CD14-positive monocyte (primary cell): ENCODE measurements at regions not wholly inside any gene's neighbourhood (a gene's known extent, or its start where the extent isn't known, plus 50 kb on each side); places are given as distances from the start of the nearest gene placed in this dataset.

ENCODE experiments used
- DNase-seq, 3 donors: peaks; one replicate each; pipeline ENCODE4 v3.0.0-alpha.2; 2011 to 2022
- H2AFZ ChIP-seq: 2 replicates; pipeline ENCODE4 v1.6.0; 2012; ENCODE audit warnings: mild to moderate bottlenecking, low read depth, low read length, inconsistent platforms; ENCODE audit not compliant: insufficient read depth, poor library complexity, severe bottlenecking
- H3K27ac ChIP-seq, 2 donors: 1 replicate in 1 of 2; 2 replicates in 1 of 2; pipeline ENCODE4 v1.5.1; 2012 to 2013; ENCODE audit warnings: low read length in 2 of 2, control low read depth in 1 of 2, inconsistent platforms in 1 of 2, low read depth in 1 of 2, mild to moderate bottlenecking in 1 of 2
- H3K27me3 ChIP-seq, 2 donors: one replicate each; pipeline versions ENCODE4 v1.6.0 to v1.6.1; 2011 to 2013; ENCODE audit warnings: low read length in 2 of 2; ENCODE audit not compliant: control insufficient read depth in 2 of 2, insufficient read depth in 2 of 2
- H3K36me3 ChIP-seq, 2 donors: replicated peaks in 1 of 2; 1 replicate in 1 of 2; 2 replicates in 1 of 2; pipeline versions ENCODE4 v1.5.1 to v1.6.1; 2012 to 2013; ENCODE audit warnings: low read length in 2 of 2, control low read depth in 1 of 2, inconsistent platforms in 1 of 2, mild to moderate bottlenecking in 1 of 2; ENCODE audit not compliant: insufficient read depth in 2 of 2, control insufficient read depth in 1 of 2
- H3K4me1 ChIP-seq, 2 donors: 1 replicate in 1 of 2; 2 replicates in 1 of 2; pipeline versions ENCODE4 v1.5.1 to v1.6.1; 2012 to 2013; ENCODE audit warnings: low read length in 2 of 2, control low read depth in 1 of 2, inconsistent platforms in 1 of 2, mild to moderate bottlenecking in 1 of 2, moderate library complexity in 1 of 2; ENCODE audit not compliant: insufficient read depth in 2 of 2, control insufficient read depth in 1 of 2
- H3K4me2 ChIP-seq: replicated peaks from 2 replicates; pipeline ENCODE3; 2012; ENCODE audit warnings: low read length, moderate library complexity, mild to moderate bottlenecking; ENCODE audit not compliant: poor library complexity, severe bottlenecking; ENCODE audit errors: extremely low read depth
- H3K4me3 ChIP-seq, 3 experiments: fragments of 200-600 bp in 1 of 3; sonication (generic) in 1 of 3; replicated peaks in 1 of 3; 1 replicate in 2 of 3; 2 replicates in 1 of 3; pipeline ENCODE4 v1.5.1; 2011 to 2013; ENCODE audit warnings: low read length in 3 of 3, mild to moderate bottlenecking in 3 of 3, control low read depth in 2 of 3, low read depth in 2 of 3, inconsistent platforms in 1 of 3, moderate library complexity in 1 of 3
- H3K79me2 ChIP-seq: 2 replicates; pipeline ENCODE4 v1.6.0; 2012; ENCODE audit warnings: mild to moderate bottlenecking, control low read depth, inconsistent platforms, low read length, moderate library complexity; ENCODE audit not compliant: insufficient read depth
- H3K9ac ChIP-seq: 2 replicates; pipeline ENCODE4 v1.6.0; 2017; ENCODE audit warnings: low read length, mild to moderate bottlenecking; ENCODE audit not compliant: insufficient read depth, poor library complexity, severe bottlenecking
- H3K9me3 ChIP-seq, 2 donors: replicated peaks in 1 of 2; 1 replicate in 1 of 2; 2 replicates in 1 of 2; pipeline versions ENCODE4 v1.5.1 to v1.6.1; 2012 to 2013; ENCODE audit warnings: low read length in 2 of 2, control low read depth in 1 of 2; ENCODE audit not compliant: control insufficient read depth in 1 of 2, insufficient read depth in 1 of 2
- H4K20me1 ChIP-seq: 2 replicates; pipeline ENCODE4 v1.6.0; 2012; ENCODE audit warnings: mild to moderate bottlenecking, low read length, control low read depth, moderate library complexity; ENCODE audit not compliant: insufficient read depth
- H3K27ac Mint-ChIP-seq, 7 donors: one replicate each; pipeline ENCODE4 v1.8.0; 2020; ENCODE audit warnings: mild to moderate bottlenecking in 7 of 7, mixed read lengths in 7 of 7, moderate library complexity in 6 of 7, inconsistent platforms in 2 of 7
- H3K27me3 Mint-ChIP-seq, 3 donors: one replicate each; pipeline ENCODE4 v1.8.0; 2021 to 2022; ENCODE audit warnings: low read depth in 3 of 3, mild to moderate bottlenecking in 3 of 3, mixed read lengths in 3 of 3, moderate library complexity in 3 of 3, inconsistent platforms in 1 of 3
- H3K36me3 Mint-ChIP-seq, 2 donors: one replicate each; pipeline ENCODE4 v1.8.0; 2020; ENCODE audit warnings: mixed read lengths in 2 of 2, inconsistent platforms in 1 of 2, mild to moderate bottlenecking in 1 of 2
- H3K4me1 Mint-ChIP-seq: one replicate; pipeline ENCODE4 v1.8.0; 2020; ENCODE audit warnings: mild to moderate bottlenecking, mixed read lengths
- H3K4me3 Mint-ChIP-seq, 2 donors: one replicate each; pipeline ENCODE4 v1.8.0; 2020; ENCODE audit warnings: mild to moderate bottlenecking in 2 of 2, mixed read lengths in 2 of 2, moderate library complexity in 1 of 2
- H3K9me3 Mint-ChIP-seq, 7 donors: one replicate each; pipeline ENCODE4 v1.8.0; 2020 to 2022; ENCODE audit warnings: mixed read lengths in 7 of 7, mild to moderate bottlenecking in 6 of 7, moderate library complexity in 6 of 7, inconsistent platforms in 2 of 7
- WGBS: methylation state at CpG from one replicate; pipeline ENCODE4 v1.1.5; 2013; ENCODE audit warnings: missing lambda C conversion rate; ENCODE audit not compliant: insufficient coverage; 5-methylcytosine and 5-hydroxymethylcytosine counted together
- intact Hi-C, 2 donors: fragments of 100-400 bp; cut with micrococcal nuclease; formaldehyde crosslinking; loops; one replicate each; pipeline versions ENCODE4 v1.15.0 to v1.15.1; 2023
- TF ChIP-seq, protein P1 (sequence below): fragments of 200-600 bp; IDR thresholded peaks from one replicate; pipeline ENCODE4 v1.8.0; 2022; ENCODE audit warnings: antibody characterized with exemption, mild to moderate bottlenecking

DNA sequence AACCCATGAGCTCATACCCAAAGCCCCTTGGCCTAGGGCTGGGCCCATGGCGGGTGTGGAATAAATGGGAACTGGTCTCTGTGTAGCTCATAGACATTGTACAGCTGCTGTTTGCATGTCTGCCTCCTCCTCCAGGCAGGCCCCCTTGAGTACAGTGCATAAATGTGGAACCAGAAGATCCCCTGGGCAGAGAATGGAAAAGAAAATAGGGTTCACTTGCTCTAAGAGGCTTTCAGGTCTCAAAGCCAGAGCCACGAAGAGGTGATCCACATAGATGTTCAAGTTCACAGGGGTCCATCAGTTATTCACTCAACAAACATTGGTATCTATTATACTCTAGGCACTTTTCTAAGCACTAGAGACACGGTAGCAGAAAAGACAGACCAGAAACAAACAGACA is 79.2 kb upstream of the CACNA1A start:
- intact Hi-C loops, result no loop called here
- Histone ChIP-seq H4K20me1 (no peaks in the 10 kb centered on the region), H3K9ac (no peak overlapping the region), H3K79me2 (no peaks in the 10 kb centered on the region), H3K4me2 (no peak overlapping the region), H2AFZ (no peak overlapping the region), H3K27me3 (no peaks in the 10 kb centered on the region), H3K27ac (no peak overlapping the region), H3K36me3 (no peaks in the 10 kb centered on the region), H3K9me3 (no peaks in the 10 kb centered on the region), H3K4me3 (no peak overlapping the region), H3K4me1 (no peaks in the 10 kb centered on the region)
- Mint-ChIP-seq H3K9me3 (peaks cover 0 to 1% (median 0%) of the 10 kb centered on the region in 7 donors), H3K27ac (no peak overlapping the region), H3K27me3 (peaks cover 7 to 19% (median 9%) of the 10 kb centered on the region in 3 donors), H3K4me3 (no peak overlapping the region), H3K4me1 (no peaks in the 10 kb centered on the region), H3K36me3 (no peaks in the 10 kb centered on the region)
- TF ChIP-seq, protein P1, sequence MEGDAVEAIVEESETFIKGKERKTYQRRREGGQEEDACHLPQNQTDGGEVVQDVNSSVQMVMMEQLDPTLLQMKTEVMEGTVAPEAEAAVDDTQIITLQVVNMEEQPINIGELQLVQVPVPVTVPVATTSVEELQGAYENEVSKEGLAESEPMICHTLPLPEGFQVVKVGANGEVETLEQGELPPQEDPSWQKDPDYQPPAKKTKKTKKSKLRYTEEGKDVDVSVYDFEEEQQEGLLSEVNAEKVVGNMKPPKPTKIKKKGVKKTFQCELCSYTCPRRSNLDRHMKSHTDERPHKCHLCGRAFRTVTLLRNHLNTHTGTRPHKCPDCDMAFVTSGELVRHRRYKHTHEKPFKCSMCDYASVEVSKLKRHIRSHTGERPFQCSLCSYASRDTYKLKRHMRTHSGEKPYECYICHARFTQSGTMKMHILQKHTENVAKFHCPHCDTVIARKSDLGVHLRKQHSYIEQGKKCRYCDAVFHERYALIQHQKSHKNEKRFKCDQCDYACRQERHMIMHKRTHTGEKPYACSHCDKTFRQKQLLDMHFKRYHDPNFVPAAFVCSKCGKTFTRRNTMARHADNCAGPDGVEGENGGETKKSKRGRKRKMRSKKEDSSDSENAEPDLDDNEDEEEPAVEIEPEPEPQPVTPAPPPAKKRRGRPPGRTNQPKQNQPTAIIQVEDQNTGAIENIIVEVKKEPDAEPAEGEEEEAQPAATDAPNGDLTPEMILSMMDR, result no peak
- WGBS, result 81% methylated on average over 2 of the region's 3 CpGs
- no peak for DNase-seq

- TF ChIP-seq, protein P1, result no peak
- H3K4me3 Mint-ChIP-seq, result no peak overlapping the region
- no CpG with 5 or more reads among the region's 1 CpG for WGBS
Measured at GRCh38 chr19:13583753-13584152, 77.5 kb upstream of the CACNA1A start.

More at GRCh38 chr19:13583753-13584152, 77.5 kb upstream of the CACNA1A start:
- Histone ChIP-seq H3K9me3 (peaks cover 7% of the 10 kb centered on the region in 2 donors), H4K20me1 (no peaks in the 10 kb centered on the region), H3K27ac (no peak overlapping the region), H2AFZ (no peak overlapping the region), H3K9ac (no peak overlapping the region), H3K36me3 (no peaks in the 10 kb centered on the region), H3K4me3 (no peak overlapping the region), H3K4me2 (no peak overlapping the region), H3K79me2 (no peaks in the 10 kb centered on the region), H3K4me1 (no peaks in the 10 kb centered on the region), H3K27me3 (no peaks in the 10 kb centered on the region)
- no peak overlapping the region for H3K27ac Mint-ChIP-seq
- intact Hi-C loops, result no loop called here
- no peaks in the 10 kb centered on the region for H3K4me1 Mint-ChIP-seq
- H3K9me3 Mint-ChIP-seq, result peaks cover 0 to 11% (median 7%) of the 10 kb centered on the region in 7 donors
- no peaks in the 10 kb centered on the region for H3K36me3 Mint-ChIP-seq
- H3K27me3 Mint-ChIP-seq, result peaks cover 9 to 16% (median 9%) of the 10 kb centered on the region in 3 donors
- no peak for DNase-seq
